ENCODE measurements at regions not wholly inside any gene's neighbourhood (a gene's known extent, or its start where the extent isn't known, plus 50 kb on each side); places are given as distances from the start of the nearest gene placed in this dataset.

GRCh38 chr4:152171556-152171955 lies 364.3 kb downstream of the FBXW7 start:
- Histone ChIP-seq H3K27me3 (replicated peaks; ENCODE audit: insufficient read depth) (no peaks in the 10 kb centered on the region), H3K4me1 (replicated peaks) (no peaks in the 10 kb centered on the region), H3K36me3 (no peaks in the 10 kb centered on the region), H3K9me3 (no peaks in the 10 kb centered on the region), H3K27ac (no peak overlapping the region), H3K4me3 (no peak overlapping the region)
- 90% methylated on average over 4 of the region's 4 CpGs for WGBS
- TF ChIP-seq CTCF (IDR thresholded peaks at IDR 0.05) (no peak), POLR2AphosphoS5 (IDR thresholded peaks at IDR 0.05) (no peak), POLR2A (IDR thresholded peaks at IDR 0.05) (no peak)
- intact Hi-C loops (cut with DNase I): no loop called here
- DNase-seq (ENCODE audit: low spot score): no peak

GRCh38 chr4:152169683-152170082 lies 366.2 kb downstream of the FBXW7 start:
- intact Hi-C loops (cut with DNase I): no loop called here
- H3K4me1 ChIP-seq (replicated peaks): no peaks in the 10 kb centered on the region
- no peak overlapping the region for H3K4me3 ChIP-seq
- 34% methylated on average over 6 of the region's 6 CpGs for WGBS
- H3K27ac ChIP-seq: no peak overlapping the region
- H3K36me3 ChIP-seq: no peaks in the 10 kb centered on the region
- H3K27me3 ChIP-seq (replicated peaks; ENCODE audit: insufficient read depth): no peaks in the 10 kb centered on the region
- TF ChIP-seq POLR2AphosphoS5 (IDR thresholded peaks at IDR 0.05) (no peak), POLR2A (IDR thresholded peaks at IDR 0.05) (no peak), CTCF (IDR thresholded peaks at IDR 0.05) (no peak)
- H3K9me3 ChIP-seq: no peaks in the 10 kb centered on the region
- no peak for DNase-seq (ENCODE audit: low spot score)

- WGBS: 52% methylated on average over 5 of the region's 5 CpGs
- Histone ChIP-seq H3K36me3 (no peaks in the 10 kb centered on the region), H3K9me3 (no peaks in the 10 kb centered on the region), H3K27ac (no peak overlapping the region), H3K27me3 (replicated peaks; ENCODE audit: insufficient read depth) (no peaks in the 10 kb centered on the region), H3K4me3 (no peak overlapping the region), H3K4me1 (replicated peaks) (no peaks in the 10 kb centered on the region)
- DNase-seq (ENCODE audit: low spot score): no peak
- no peak for TF ChIP-seq CTCF (IDR thresholded peaks at IDR 0.05)
- no peak for TF ChIP-seq POLR2AphosphoS5 (IDR thresholded peaks at IDR 0.05)
- no peak for TF ChIP-seq POLR2A (IDR thresholded peaks at IDR 0.05)
- intact Hi-C loops (cut with DNase I): no loop called here
Observed at GRCh38 chr4:152168987-152169616, 366.8 kb downstream of the FBXW7 start.

- TF ChIP-seq POLR2AphosphoS5 (IDR thresholded peaks at IDR 0.05): no peak
- no peak for TF ChIP-seq CTCF (IDR thresholded peaks at IDR 0.05)
- TF ChIP-seq POLR2A (IDR thresholded peaks at IDR 0.05): no peak
- Histone ChIP-seq H3K9me3 (no peaks in the 10 kb centered on the region), H3K36me3 (no peaks in the 10 kb centered on the region), H3K4me1 (replicated peaks) (no peaks in the 10 kb centered on the region), H3K27ac (no peak overlapping the region), H3K27me3 (replicated peaks; ENCODE audit: insufficient read depth) (no peaks in the 10 kb centered on the region), H3K4me3 (no peak overlapping the region)
- WGBS: 21% methylated on average over 6 of the region's 6 CpGs
- intact Hi-C loops (cut with DNase I): no loop called here
- no peak for DNase-seq (ENCODE audit: low spot score)
Observed at GRCh38 chr4:152166567-152166966, 369.3 kb downstream of the FBXW7 start.

GRCh38 chr4:152165846-152166245 lies 370.0 kb downstream of the FBXW7 start:
- Histone ChIP-seq H3K4me3 (no peak overlapping the region), H3K36me3 (no peaks in the 10 kb centered on the region), H3K27ac (no peak overlapping the region), H3K9me3 (no peaks in the 10 kb centered on the region), H3K4me1 (replicated peaks) (no peaks in the 10 kb centered on the region), H3K27me3 (replicated peaks; ENCODE audit: insufficient read depth) (no peaks in the 10 kb centered on the region)
- DNase-seq (ENCODE audit: low spot score): no peak
- intact Hi-C loops (cut with DNase I): no loop called here
- no peak for TF ChIP-seq CTCF (IDR thresholded peaks at IDR 0.05)
- TF ChIP-seq POLR2A (IDR thresholded peaks at IDR 0.05): no peak
- no peak for TF ChIP-seq POLR2AphosphoS5 (IDR thresholded peaks at IDR 0.05)
- 83% methylated on average over 4 of the region's 4 CpGs for WGBS
